Urothelium cell line (cell line): ENCODE measurements at regions not wholly inside any gene's neighbourhood (a gene's known extent, or its start where the extent isn't known, plus 50 kb on each side); places are given as distances from the start of the nearest gene placed in this dataset.
A peak's percentile ranks its signal among the peaks of the same experiment; 100 is the strongest.
"Not testable (repeated sequence)": the region's sequence is repeated elsewhere in the genome, so short reads cannot be mapped to it uniquely, and the experiment has no call there.

Experiments
- DNase-seq: peaks from one replicate; pipeline ENCODE4 v3.0.0; 2011; ENCODE audit warnings: low spot score, mixed read lengths
- FAIRE-seq: peaks from 2 replicates; lab custom pipeline; 2011; peaks lifted over from hg19 to GRCh38; lab: Jason Lieb, UNC

- no peak for DNase-seq
- FAIRE-seq: no peak
Observed at GRCh38 chr4:83213640-83214039, 71.0 kb downstream of the COQ2 start.

- no peak for DNase-seq
- FAIRE-seq: peak; percentile 20
Observed at GRCh38 chr4:83212041-83212851, 72.4 kb downstream of the COQ2 start.

GRCh38 chr4:83209419-83209818 is 75.2 kb downstream of the COQ2 start:
- DNase-seq (no peak), FAIRE-seq (no peak)

GRCh38 chr4:83208371-83209365 is 75.9 kb downstream of the COQ2 start:
- DNase-seq (no peak), FAIRE-seq (peak; percentile 20)

GRCh38 chr4:83207497-83208101 is 77.0 kb downstream of the COQ2 start:
- DNase-seq: peak; percentile 79
- FAIRE-seq: peak; percentile 66

GRCh38 chr4:83205760-83206159 is 78.8 kb downstream of the COQ2 start:
- FAIRE-seq: no peak

GRCh38 chr4:83204731-83205130 is 79.9 kb downstream of the COQ2 start:
- DNase-seq: no peak
- FAIRE-seq: no peak

More at GRCh38 chr4:83205760-83206159, 78.8 kb downstream of the COQ2 start:
- no peak for DNase-seq

GRCh38 chr4:83201761-83202160 is 82.8 kb downstream of the COQ2 start:
- FAIRE-seq (no peak), DNase-seq (no peak)

- no peak for DNase-seq
- no peak for FAIRE-seq
Observed at GRCh38 chr4:83197555-83198235, 83.2 kb upstream of the PLAC8 start.

GRCh38 chr4:83196921-83197320 is 82.4 kb upstream of the PLAC8 start:
- DNase-seq (no peak), FAIRE-seq (no peak)

- DNase-seq (no peak), FAIRE-seq (no peak)
Observed at GRCh38 chr4:83195269-83195668, 80.7 kb upstream of the PLAC8 start.

GRCh38 chr4:83194588-83194987 is 80.1 kb upstream of the PLAC8 start:
- not testable (repeated sequence) for FAIRE-seq, DNase-seq

- no peak for DNase-seq
- no peak for FAIRE-seq
Observed at GRCh38 chr4:83192634-83193033, 78.1 kb upstream of the PLAC8 start.

- FAIRE-seq (no peak), DNase-seq (no peak)
Observed at GRCh38 chr4:83191026-83191425, 76.5 kb upstream of the PLAC8 start.

- FAIRE-seq (no peak), DNase-seq (no peak)
Observed at GRCh38 chr4:83189631-83190136, 75.2 kb upstream of the PLAC8 start.

GRCh38 chr4:83180431-83180968 is 66.0 kb upstream of the PLAC8 start:
- no peak for FAIRE-seq

GRCh38 chr4:83179205-83179604 is 64.7 kb upstream of the PLAC8 start:
- DNase-seq (no peak), FAIRE-seq (no peak)

More at GRCh38 chr4:83180431-83180968, 66.0 kb upstream of the PLAC8 start:
- DNase-seq: no peak

- no peak for FAIRE-seq
Observed at GRCh38 chr4:83178029-83178428, 63.5 kb upstream of the PLAC8 start.

GRCh38 chr4:83177182-83177581 is 62.7 kb upstream of the PLAC8 start:
- no peak for FAIRE-seq
- no peak for DNase-seq

More at GRCh38 chr4:83178029-83178428, 63.5 kb upstream of the PLAC8 start:
- DNase-seq: no peak

GRCh38 chr4:83174844-83175414 is 60.4 kb upstream of the PLAC8 start:
- DNase-seq: no peak
- no peak for FAIRE-seq
